ENCODE measurements at regions not wholly inside any gene's neighbourhood (a gene's known extent, or its start where the extent isn't known, plus 50 kb on each side); places are given as distances from the start of the nearest gene placed in this dataset.
"Not testable (repeated sequence)": the region's sequence is repeated elsewhere in the genome, so short reads cannot be mapped to it uniquely, and the experiment has no call there.

DNA sequence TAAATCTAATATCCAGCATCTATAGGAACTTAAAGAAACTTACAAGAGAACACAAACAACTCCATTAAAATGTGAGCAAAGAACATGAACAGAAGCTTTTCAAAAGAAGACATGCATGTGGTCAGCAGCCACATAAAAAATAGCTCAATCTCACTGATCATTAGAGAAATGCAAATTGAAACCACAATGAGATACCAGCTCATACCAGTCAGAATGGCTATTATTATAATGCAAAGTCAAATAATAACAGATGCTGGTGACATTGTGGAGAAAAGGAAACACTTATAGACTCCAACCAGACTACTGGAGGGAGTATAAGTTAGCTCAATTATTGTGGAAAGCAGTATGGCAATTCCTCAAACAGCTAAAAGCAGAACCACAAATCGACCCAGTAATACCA is 1314.5 kb downstream of the XPNPEP1 start:
- Histone ChIP-seq H3K4me3 (ENCODE audit: extremely low read depth, insufficient read depth, low read length, poor library complexity, severe bottlenecking) (no peak overlapping the region), H3K4me1 (ENCODE audit: control insufficient read depth, insufficient read depth, low read length, poor library complexity, severe bottlenecking) (no peaks in the 10 kb centered on the region), H3K36me3 (ENCODE audit: control insufficient read depth, insufficient read depth, low read length) (no peaks in the 10 kb centered on the region), H3K9me3 (ENCODE audit: control insufficient read depth, low read length) (peaks cover 4% of the 10 kb centered on the region), H3K27ac (ENCODE audit: low read depth, low read length, severe bottlenecking) (no peak overlapping the region)
- no CpG with 5 or more reads among the region's 1 CpG for WGBS, 2 experiments (ENCODE audit: insufficient coverage in 2 of 2)

DNA sequence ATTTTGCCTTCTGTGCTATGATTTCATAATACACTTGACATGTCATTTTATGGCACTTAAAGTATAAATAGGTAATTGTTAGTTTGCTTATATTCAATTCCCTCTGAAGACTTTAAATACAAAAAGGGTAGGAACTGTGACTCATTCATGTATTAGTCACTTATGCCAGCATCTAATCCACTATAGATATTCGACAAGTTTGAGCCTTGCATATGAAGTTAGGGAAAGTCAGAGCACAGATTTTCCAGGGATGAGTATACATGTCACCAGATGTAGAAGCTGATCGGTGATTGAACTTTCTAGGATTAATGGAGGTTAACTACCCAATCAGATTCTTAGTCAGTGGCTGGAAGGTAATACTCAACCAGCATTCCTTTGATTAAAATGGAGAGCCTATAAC is 1321.5 kb downstream of the XPNPEP1 start:
- Histone ChIP-seq H3K27ac (ENCODE audit: low read depth, low read length, severe bottlenecking) (no peak overlapping the region), H3K36me3 (ENCODE audit: control insufficient read depth, insufficient read depth, low read length) (no peaks in the 10 kb centered on the region), H3K4me1 (ENCODE audit: control insufficient read depth, insufficient read depth, low read length, poor library complexity, severe bottlenecking) (no peaks in the 10 kb centered on the region), H3K4me3 (ENCODE audit: extremely low read depth, insufficient read depth, low read length, poor library complexity, severe bottlenecking) (no peak overlapping the region), H3K9me3 (ENCODE audit: control insufficient read depth, low read length) (no peaks in the 10 kb centered on the region)
- 100% methylated on average over 1 of the region's 2 CpGs for WGBS, 2 experiments (ENCODE audit: insufficient coverage in 2 of 2)

DNA sequence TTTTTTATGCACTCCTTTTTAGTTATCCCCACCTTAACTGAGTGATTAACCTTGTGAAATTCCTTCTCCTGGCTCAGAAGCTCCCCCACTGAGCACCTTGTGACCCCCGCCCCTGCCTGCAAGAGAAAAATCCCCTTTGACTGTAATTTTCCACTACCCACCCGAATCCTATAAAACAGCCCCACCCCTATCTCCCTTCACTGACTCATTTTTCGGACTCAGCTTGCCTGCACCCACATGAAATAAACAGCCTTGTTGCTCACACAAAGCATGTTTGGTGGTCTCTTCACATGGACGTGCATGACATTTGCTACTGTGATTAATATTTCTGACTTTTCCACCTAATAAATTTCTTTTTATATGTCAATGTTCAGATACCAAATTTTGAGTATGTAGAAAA is 1322.8 kb downstream of the XPNPEP1 start:
- H3K4me3 ChIP-seq (ENCODE audit: extremely low read depth, insufficient read depth, low read length, poor library complexity, severe bottlenecking); H3K36me3 ChIP-seq (ENCODE audit: control insufficient read depth, insufficient read depth, low read length); H3K27ac ChIP-seq (ENCODE audit: low read depth, low read length, severe bottlenecking); H3K9me3 ChIP-seq (ENCODE audit: control insufficient read depth, low read length); H3K4me1 ChIP-seq (ENCODE audit: control insufficient read depth, insufficient read depth, low read length, poor library complexity, severe bottlenecking): not testable (repeated sequence)
- 86 to 88% methylated on average over 1 to 2 of the region's 4 CpGs for WGBS, 2 experiments (ENCODE audit: insufficient coverage in 2 of 2)

DNA sequence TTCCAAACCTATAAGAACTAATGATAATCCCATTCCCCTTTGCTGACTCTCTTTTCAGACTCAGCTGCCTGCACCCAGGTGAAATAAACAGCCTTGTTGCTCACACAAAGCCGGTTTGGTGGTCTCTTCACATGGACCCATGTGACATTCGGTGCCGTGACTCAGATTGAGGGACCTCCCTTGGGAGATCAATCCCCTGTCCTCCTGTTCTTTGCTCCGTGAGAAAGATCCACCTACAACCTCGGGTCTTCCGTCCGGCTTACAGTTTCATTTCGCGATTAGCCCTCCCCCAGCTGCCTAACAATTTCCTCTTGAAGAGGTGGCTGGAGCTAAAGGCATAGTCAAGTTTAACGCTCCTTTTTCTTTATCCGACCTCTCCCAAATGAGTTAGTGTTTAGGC is 1324.0 kb downstream of the XPNPEP1 start:
- H3K36me3 ChIP-seq (ENCODE audit: control insufficient read depth, insufficient read depth, low read length); H3K27ac ChIP-seq (ENCODE audit: low read depth, low read length, severe bottlenecking); H3K4me3 ChIP-seq (ENCODE audit: extremely low read depth, insufficient read depth, low read length, poor library complexity, severe bottlenecking); H3K4me1 ChIP-seq (ENCODE audit: control insufficient read depth, insufficient read depth, low read length, poor library complexity, severe bottlenecking); H3K9me3 ChIP-seq (ENCODE audit: control insufficient read depth, low read length): not testable (repeated sequence)
- whole genome bisulfite sequencing, 2 experiments (ENCODE audit: insufficient coverage in 2 of 2), result 78 to 89% methylated on average over 9 to 10 of the region's 11 CpGs

DNA sequence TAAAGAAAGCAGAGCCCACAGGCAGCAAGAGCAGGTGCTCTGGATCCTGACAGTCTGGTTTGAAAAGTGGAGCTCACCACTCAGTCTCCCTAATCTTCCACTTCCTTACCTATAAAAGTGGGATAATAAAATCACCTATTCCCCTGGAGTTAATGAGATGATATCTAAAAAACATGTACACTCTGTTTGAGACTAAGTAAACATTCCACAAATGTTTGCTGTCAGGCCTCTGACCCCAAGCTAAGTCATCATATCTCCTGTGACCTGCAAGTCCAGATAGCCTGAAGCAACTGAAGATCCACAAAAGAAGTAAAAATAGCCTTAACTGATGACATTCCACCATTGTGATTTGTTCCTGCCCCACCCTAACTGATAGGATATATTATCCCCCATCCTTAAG is 1324.5 kb downstream of the XPNPEP1 start:
- peaks cover 7% of the 10 kb centered on the region for H3K9me3 ChIP-seq (ENCODE audit: control insufficient read depth, low read length)
- H3K4me3 ChIP-seq (ENCODE audit: extremely low read depth, insufficient read depth, low read length, poor library complexity, severe bottlenecking), result no peak overlapping the region
- no peak overlapping the region for H3K27ac ChIP-seq (ENCODE audit: low read depth, low read length, severe bottlenecking)
- H3K36me3 ChIP-seq (ENCODE audit: control insufficient read depth, insufficient read depth, low read length), result no peaks in the 10 kb centered on the region
- H3K4me1 ChIP-seq (ENCODE audit: control insufficient read depth, insufficient read depth, low read length, poor library complexity, severe bottlenecking), result peaks cover 6% of the 10 kb centered on the region

DNA sequence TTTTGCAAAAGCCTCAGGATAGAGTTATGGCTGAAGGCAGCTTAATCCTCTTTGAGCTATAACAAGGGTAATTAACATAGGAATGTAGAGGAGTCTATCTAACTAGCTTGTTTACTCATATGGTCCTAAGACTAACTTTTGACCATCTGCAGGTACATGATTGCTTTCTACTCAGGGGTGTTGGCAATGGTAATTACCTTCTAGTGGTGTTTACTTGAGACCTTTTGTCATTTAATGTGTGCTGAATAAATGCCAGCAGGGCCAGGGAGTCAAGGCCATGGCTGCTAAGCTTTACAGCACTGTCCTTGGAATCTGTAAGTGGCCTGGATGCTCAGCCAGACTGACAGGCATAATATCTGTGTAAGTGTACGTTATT is 1325.0 kb downstream of the XPNPEP1 start:
- Histone ChIP-seq H3K4me3 (ENCODE audit: extremely low read depth, insufficient read depth, low read length, poor library complexity, severe bottlenecking) (no peak overlapping the region), H3K9me3 (ENCODE audit: control insufficient read depth, low read length) (peaks cover 7% of the 10 kb centered on the region), H3K36me3 (ENCODE audit: control insufficient read depth, insufficient read depth, low read length) (no peaks in the 10 kb centered on the region), H3K4me1 (ENCODE audit: control insufficient read depth, insufficient read depth, low read length, poor library complexity, severe bottlenecking) (peaks cover 6% of the 10 kb centered on the region), H3K27ac (ENCODE audit: low read depth, low read length, severe bottlenecking) (no peak overlapping the region)
- 0% methylated on average over 1 of the region's 1 CpG; no CpG with 5 or more reads in 1 of the 2 experiments for WGBS, 2 experiments (ENCODE audit: insufficient coverage in 2 of 2)

DNA sequence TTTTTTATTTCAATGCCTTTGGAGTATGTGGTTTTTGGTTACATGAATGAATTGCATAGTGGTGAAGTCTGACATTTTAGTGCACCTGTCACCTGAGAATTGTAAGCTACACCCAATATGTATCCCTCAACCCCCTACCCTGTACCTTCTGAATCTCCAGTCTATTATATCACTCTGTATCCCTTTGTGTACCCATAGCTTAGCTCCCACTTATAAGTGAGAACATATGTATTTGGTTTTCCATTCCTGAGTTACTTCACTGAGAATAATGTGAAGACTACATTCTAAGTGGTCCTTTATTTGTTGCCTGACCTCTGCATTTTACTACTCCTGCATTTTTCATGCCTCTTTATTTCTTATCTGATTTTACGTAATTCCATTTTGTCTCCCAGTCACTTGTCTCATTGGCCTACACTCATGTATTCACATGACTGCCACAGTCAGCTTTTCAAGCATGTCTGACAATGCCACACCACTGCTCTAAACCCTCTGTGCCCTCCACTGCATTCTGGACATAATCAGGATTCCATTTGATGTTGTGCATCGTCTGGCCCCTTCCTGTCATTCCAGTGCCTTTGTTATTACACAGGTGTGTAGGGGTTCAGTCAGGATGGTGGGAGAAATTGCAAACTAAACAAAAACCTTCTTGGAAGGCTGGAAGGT is 1325.5 kb downstream of the XPNPEP1 start:
- Histone ChIP-seq H3K36me3 (ENCODE audit: control insufficient read depth, insufficient read depth, low read length) (no peaks in the 10 kb centered on the region), H3K9me3 (ENCODE audit: control insufficient read depth, low read length) (peaks cover 7% of the 10 kb centered on the region), H3K27ac (ENCODE audit: low read depth, low read length, severe bottlenecking) (no peak overlapping the region), H3K4me1 (ENCODE audit: control insufficient read depth, insufficient read depth, low read length, poor library complexity, severe bottlenecking) (peaks cover 6% of the 10 kb centered on the region), H3K4me3 (ENCODE audit: extremely low read depth, insufficient read depth, low read length, poor library complexity, severe bottlenecking) (no peak overlapping the region)
- 82 to 91% methylated on average over 1 of the region's 2 CpGs for WGBS, 2 experiments (ENCODE audit: insufficient coverage in 2 of 2)

DNA sequence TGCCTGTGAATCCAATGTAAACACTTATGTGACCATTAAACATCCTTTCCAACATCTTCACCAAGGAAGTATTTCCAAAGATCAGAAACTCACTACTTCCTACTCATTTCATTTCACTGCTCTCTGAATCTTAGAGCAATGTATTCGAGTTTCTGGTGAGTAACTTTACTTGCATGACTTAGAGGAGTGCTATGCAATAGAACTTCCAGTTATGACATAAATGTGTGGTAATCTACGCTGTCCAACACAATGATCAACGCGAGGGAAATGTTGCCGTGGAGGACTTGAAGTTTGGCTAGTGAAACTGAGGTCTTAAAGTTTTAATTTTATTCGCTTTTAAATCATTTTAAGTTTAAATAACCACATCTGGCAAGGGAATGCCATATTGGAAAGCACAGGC is 1326.3 kb downstream of the XPNPEP1 start:
- H3K27ac ChIP-seq (ENCODE audit: low read depth, low read length, severe bottlenecking), result no peak overlapping the region

DNA sequence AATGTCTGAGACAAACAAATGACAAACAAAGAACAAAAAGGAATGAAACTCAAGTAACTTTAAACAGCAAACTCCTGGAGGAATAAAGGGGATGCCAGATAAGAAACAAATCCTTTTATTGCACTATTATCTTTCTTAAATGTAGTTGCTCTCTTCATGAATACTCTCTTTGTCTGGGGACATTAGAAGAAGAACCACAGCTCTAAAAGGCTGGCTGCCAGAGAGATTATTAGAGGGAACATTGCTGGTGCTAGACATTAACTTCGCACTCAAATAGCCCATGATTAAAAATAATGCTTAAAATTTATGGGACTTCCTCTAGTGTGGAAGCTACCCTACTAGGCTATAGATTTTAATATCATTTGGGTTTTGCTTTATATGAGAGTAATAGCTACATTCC is 1330.4 kb downstream of the XPNPEP1 start:
- peaks cover 7% of the 10 kb centered on the region for H3K9me3 ChIP-seq (ENCODE audit: control insufficient read depth, low read length)
- no peaks in the 10 kb centered on the region for H3K36me3 ChIP-seq (ENCODE audit: control insufficient read depth, insufficient read depth, low read length)
- no peak overlapping the region for H3K27ac ChIP-seq (ENCODE audit: low read depth, low read length, severe bottlenecking)
- H3K4me1 ChIP-seq (ENCODE audit: control insufficient read depth, insufficient read depth, low read length, poor library complexity, severe bottlenecking), result peaks cover 6% of the 10 kb centered on the region
- no peak overlapping the region for H3K4me3 ChIP-seq (ENCODE audit: extremely low read depth, insufficient read depth, low read length, poor library complexity, severe bottlenecking)
- WGBS, 2 experiments (ENCODE audit: insufficient coverage in 2 of 2), result no CpG with 5 or more reads among the region's 1 CpG

More for the DNA sequence above, 1326.3 kb downstream of the XPNPEP1 start:
- Histone ChIP-seq H3K4me3 (ENCODE audit: extremely low read depth, insufficient read depth, low read length, poor library complexity, severe bottlenecking) (no peak overlapping the region), H3K4me1 (ENCODE audit: control insufficient read depth, insufficient read depth, low read length, poor library complexity, severe bottlenecking) (peaks cover 6% of the 10 kb centered on the region), H3K9me3 (ENCODE audit: control insufficient read depth, low read length) (peaks cover 7% of the 10 kb centered on the region), H3K36me3 (ENCODE audit: control insufficient read depth, insufficient read depth, low read length) (no peaks in the 10 kb centered on the region)
- 86 to 100% methylated on average over 1 of the region's 6 CpGs for WGBS, 2 experiments (ENCODE audit: insufficient coverage in 2 of 2)

DNA sequence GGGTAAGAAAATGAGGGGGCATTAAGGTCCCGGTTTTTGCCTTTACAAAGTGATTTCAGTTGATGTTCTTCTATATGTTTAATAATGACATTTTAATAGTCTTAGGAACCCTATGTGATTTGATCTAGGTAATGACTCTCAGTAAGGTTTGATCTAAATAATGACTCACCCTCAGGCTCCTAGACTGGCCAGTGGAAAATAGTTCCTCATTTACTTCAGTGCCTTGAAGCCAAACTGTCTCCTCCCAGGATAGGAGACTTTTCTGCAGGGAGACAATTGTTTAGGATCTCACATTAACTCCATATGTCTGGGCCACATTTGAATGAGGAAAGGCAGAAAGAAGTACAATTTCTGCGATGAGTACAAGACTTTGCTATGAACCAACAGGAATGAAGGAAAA is 1331.9 kb downstream of the XPNPEP1 start:
- 80 to 83% methylated on average over 1 of the region's 2 CpGs for WGBS, 2 experiments (ENCODE audit: insufficient coverage in 2 of 2)
- no peak overlapping the region for H3K27ac ChIP-seq (ENCODE audit: low read depth, low read length, severe bottlenecking)
- peaks cover 6% of the 10 kb centered on the region for H3K4me1 ChIP-seq (ENCODE audit: control insufficient read depth, insufficient read depth, low read length, poor library complexity, severe bottlenecking)
- no peaks in the 10 kb centered on the region for H3K36me3 ChIP-seq (ENCODE audit: control insufficient read depth, insufficient read depth, low read length)
- H3K9me3 ChIP-seq (ENCODE audit: control insufficient read depth, low read length), result peaks cover 7% of the 10 kb centered on the region
- no peak overlapping the region for H3K4me3 ChIP-seq (ENCODE audit: extremely low read depth, insufficient read depth, low read length, poor library complexity, severe bottlenecking)

DNA sequence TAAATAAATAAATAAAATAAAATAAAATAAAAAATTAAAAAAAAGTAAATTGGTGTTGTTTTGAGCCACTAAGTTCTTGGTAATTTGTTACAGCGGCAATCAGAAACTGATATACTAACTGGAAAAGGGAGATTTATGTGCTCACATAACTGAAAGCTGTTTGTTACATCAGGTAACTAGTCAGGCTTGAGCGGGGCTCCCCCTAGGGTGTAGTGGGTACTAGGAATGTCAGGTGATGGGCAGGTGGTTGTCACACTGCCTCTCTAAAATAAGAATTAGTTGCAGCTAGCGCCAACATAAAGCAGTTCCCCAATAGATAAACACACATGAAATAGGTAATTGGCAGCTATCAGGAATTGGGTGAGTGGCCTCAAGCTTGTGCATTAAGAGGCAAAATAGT is 1336.9 kb downstream of the XPNPEP1 start:
- 100% methylated on average over 1 of the region's 3 CpGs for WGBS, 2 experiments (ENCODE audit: insufficient coverage in 2 of 2)
- no peak overlapping the region for H3K4me3 ChIP-seq (ENCODE audit: extremely low read depth, insufficient read depth, low read length, poor library complexity, severe bottlenecking)
- H3K9me3 ChIP-seq (ENCODE audit: control insufficient read depth, low read length), result no peaks in the 10 kb centered on the region
- H3K27ac ChIP-seq (ENCODE audit: low read depth, low read length, severe bottlenecking), result no peak overlapping the region
- peaks cover 8% of the 10 kb centered on the region for H3K4me1 ChIP-seq (ENCODE audit: control insufficient read depth, insufficient read depth, low read length, poor library complexity, severe bottlenecking)
- H3K36me3 ChIP-seq (ENCODE audit: control insufficient read depth, insufficient read depth, low read length), result no peaks in the 10 kb centered on the region

All from mesodermal cell (in vitro differentiated cells).